Retinal pigment epithelial cell (primary cell): ENCODE measurements at regions not wholly inside any gene's neighbourhood (a gene's known extent, or its start where the extent isn't known, plus 50 kb on each side); places are given as distances from the start of the nearest gene placed in this dataset.
A peak's percentile ranks its signal among the peaks of the same experiment; 100 is the strongest.

Experiments used
- DNase-seq: peaks from one replicate; pipeline ENCODE4 v3.0.0-alpha.2; 2010; ENCODE audit warnings: low read depth
- H3K4me3 ChIP-seq: 2 replicates; pipeline ENCODE4 v1.5.1; 2011; ENCODE audit warnings: mild to moderate bottlenecking, low read length, control low read depth, moderate library complexity
- TF ChIP-seq, protein P1 (sequence below): conservative IDR thresholded peaks from 2 replicates; pipeline ENCODE4 v1.5.1; 2011; ENCODE audit warnings: low read depth, low read length, control low read depth, inconsistent platforms

DNA sequence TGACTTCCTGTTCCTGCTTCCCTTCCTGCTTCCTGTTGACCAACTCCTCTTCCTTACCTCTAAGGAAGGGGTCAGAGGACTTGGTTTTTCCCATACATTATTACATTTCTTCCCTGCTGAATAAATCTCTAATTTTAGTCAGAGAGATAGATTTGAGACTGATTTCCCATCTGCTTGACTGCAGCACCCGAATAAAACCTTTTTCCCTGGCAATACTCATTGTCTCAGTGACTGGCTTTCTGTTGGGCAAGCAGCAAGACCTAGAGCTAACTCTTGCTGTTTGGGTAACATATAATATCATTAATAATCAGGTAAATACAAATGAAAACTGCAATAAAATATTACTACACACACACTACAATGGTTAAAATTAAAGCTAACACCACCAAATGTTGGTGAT, 132.2 kb downstream of the FSCB start:
- DNase-seq, result no peak
- no peak overlapping the region for H3K4me3 ChIP-seq
- TF ChIP-seq, protein P1, sequence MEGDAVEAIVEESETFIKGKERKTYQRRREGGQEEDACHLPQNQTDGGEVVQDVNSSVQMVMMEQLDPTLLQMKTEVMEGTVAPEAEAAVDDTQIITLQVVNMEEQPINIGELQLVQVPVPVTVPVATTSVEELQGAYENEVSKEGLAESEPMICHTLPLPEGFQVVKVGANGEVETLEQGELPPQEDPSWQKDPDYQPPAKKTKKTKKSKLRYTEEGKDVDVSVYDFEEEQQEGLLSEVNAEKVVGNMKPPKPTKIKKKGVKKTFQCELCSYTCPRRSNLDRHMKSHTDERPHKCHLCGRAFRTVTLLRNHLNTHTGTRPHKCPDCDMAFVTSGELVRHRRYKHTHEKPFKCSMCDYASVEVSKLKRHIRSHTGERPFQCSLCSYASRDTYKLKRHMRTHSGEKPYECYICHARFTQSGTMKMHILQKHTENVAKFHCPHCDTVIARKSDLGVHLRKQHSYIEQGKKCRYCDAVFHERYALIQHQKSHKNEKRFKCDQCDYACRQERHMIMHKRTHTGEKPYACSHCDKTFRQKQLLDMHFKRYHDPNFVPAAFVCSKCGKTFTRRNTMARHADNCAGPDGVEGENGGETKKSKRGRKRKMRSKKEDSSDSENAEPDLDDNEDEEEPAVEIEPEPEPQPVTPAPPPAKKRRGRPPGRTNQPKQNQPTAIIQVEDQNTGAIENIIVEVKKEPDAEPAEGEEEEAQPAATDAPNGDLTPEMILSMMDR, result no peak

DNA sequence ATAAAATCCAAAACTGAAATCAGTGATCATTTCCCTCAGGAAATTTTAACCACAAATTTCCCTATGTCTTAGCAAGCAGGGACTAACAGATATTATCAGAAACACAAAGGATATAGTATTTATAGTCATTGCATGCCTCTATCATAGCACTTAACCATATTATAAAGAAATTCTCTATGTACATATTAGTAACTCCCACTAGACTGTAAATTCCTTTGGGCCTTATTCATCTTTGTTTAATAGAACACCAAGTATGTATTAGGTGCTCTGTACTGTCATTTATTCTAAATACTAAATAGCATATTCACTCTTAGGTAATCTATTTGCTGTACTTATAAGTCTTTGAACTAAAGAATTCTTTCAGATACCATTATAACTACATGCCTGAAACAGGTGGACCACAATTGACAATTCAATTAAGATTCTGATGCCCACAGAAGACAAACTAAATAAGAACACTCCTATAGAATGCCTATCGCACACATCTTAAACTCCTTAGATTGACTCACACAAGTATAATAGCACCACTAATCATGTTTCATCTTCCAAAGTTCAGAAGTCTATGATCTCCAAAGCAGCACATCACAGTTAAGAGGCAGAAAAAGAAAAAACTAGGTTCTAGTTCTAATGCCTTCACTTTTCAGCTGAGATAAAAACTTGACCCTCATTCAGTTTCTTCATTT, 134.1 kb downstream of the FSCB start:
- H3K4me3 ChIP-seq, result no peak overlapping the region
- TF ChIP-seq, protein P1, result no peak
- no peak for DNase-seq

DNA sequence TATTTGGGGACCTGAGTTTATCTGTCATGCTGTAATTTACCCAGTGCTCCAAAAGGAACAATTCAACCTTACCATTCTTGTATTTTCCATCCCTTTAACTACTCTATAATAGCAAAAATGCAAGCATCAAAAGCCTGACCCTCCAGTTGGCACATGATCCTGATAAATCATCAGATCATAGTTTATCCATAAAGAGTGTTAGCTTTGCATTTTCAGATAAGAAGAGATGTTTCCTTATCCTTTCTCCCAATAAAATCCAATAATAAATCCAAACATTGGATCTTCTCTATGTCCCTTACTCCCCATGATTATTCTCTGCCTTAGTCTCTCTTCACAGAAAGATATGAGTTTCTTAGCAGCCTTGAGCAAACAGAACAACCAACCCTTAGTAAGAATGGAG, 134.9 kb downstream of the FSCB start:
- no peak for DNase-seq
- TF ChIP-seq, protein P1, result no peak
- no peak overlapping the region for H3K4me3 ChIP-seq

DNA sequence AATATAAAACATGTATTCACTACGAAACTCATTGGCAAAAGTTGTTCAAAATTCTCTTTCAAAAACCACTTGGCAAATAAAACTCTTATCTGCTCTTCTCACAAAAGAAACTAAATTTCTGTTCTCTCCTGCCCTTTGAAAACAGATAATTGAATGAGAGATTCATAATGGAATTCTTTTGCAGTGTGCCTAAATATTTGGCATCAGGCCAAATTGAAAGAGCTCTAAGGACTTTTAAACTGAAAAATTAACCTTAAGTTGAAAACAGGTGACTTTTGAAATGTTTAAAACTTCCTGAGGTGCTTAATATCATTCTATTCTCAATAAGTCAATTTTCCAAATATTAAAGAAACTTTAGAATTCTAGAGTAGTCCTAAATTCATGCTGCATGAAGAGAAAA, 136.4 kb downstream of the FSCB start:
- H3K4me3 ChIP-seq, result no peak overlapping the region
- no peak for DNase-seq
- TF ChIP-seq, protein P1, result no peak

DNA sequence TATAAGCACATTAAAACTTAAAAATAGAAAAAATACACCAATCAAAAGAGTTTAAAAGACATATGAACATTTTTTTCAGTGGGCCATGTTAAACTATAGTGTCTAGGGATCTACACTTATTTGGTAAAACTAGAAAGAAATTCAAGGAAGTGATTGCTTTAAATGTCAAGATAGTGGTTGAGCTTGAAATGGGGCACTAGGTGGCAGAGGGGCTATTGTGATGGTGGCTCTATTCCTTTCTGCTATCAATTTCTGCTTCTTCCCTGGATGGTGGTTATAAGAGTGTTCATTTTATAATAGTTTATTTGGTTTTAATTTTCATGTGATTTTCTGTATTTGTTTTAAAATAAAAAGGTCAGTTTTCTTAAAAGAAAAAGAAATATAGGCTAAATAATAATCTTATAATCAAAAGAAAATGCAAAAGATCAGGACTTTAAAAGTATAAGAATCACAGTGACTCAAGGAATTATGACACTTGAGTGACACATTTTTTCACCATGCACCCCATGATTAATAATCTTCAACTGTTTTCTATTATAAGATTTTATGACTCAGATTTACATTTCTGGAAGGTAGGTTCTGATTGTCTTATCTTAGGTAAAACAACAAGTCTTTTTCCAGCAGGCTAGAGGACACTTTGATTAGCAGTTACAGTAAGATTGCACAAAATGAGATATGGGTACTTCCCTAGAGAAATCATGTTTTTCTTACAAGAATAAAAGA, 137.5 kb downstream of the FSCB start:
- H3K4me3 ChIP-seq, result no peak overlapping the region
- TF ChIP-seq, protein P1, result peak; percentile 13
- no peak for DNase-seq

DNA sequence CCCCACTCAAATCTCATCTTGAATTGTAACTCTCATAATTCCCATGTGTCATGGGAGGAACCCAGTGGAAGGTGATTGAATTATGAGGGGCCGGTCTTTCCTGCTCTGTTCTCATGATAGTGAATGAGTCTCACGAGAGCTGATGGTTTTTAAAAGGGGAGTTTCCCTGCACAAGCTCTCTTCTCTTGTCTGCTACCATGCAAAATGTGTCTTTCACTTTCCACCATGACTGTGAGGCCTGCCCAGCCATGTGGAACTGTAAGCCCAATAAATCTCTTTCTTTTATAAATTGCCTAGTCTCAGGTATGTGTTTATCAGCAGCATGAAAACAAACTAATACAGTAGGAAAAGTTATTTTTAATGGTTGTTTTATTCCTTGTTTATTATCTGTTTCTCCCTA, 146.0 kb downstream of the FSCB start:
- DNase-seq, result no peak
- no peak overlapping the region for H3K4me3 ChIP-seq
- TF ChIP-seq, protein P1, result no peak

DNA sequence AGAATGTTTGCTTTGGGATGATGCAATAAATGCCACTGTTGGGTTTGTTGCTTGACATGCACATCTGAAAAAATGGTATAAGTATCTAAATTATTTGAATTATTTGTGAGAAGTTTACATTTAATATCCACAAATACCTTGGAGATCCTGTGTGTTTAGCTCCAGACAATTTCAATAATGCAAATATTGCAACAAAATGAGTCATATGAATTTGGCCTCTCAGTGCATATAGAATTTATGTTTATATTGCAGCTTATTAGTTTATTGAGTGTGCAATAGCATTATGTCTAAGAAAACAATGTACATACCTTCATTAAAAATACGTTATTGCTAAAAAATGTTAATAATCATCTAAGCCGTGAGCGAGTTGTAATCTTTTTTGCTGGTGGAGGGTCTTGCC, 153.3 kb downstream of the FSCB start:
- TF ChIP-seq, protein P1, result no peak
- no peak overlapping the region for H3K4me3 ChIP-seq
- DNase-seq, result no peak
